HG02759 (cell line): ENCODE measurements at regions not wholly inside any gene's neighbourhood (a gene's known extent, or its start where the extent isn't known, plus 50 kb on each side); places are given as distances from the start of the nearest gene placed in this dataset.

Source experiments
- ATAC-seq: cut with Tn5 transposase; IDR thresholded peaks from one replicate; pipeline ENCODE4 v1.9.1; 2021; ENCODE audit warnings: mild to moderate bottlenecking, moderate library complexity; ENCODE audit not compliant: unreplicated experiment

- no peak for ATAC-seq
Observed at GRCh38 chr10:10544890-10545289, 472.8 kb upstream of the CELF2 start.

- no peak for ATAC-seq
Observed at GRCh38 chr10:10545771-10546170, 471.9 kb upstream of the CELF2 start.

- no peak for ATAC-seq
Observed at GRCh38 chr10:10551596-10552301, 465.9 kb upstream of the CELF2 start.

GRCh38 chr10:10552948-10553347, 464.7 kb upstream of the CELF2 start:
- ATAC-seq, result peak; percentile 56

- no peak for ATAC-seq
Observed at GRCh38 chr10:10564081-10564794, 453.4 kb upstream of the CELF2 start.

- no peak for ATAC-seq
Observed at GRCh38 chr10:10576937-10577336, 440.7 kb upstream of the CELF2 start.

- ATAC-seq, result no peak
Observed at GRCh38 chr10:10579709-10580108, 438.0 kb upstream of the CELF2 start.

- no peak for ATAC-seq
Observed at GRCh38 chr10:10584161-10584560, 433.5 kb upstream of the CELF2 start.

GRCh38 chr10:10587744-10588393, 429.8 kb upstream of the CELF2 start:
- no peak for ATAC-seq

GRCh38 chr10:10589540-10590303, 427.9 kb upstream of the CELF2 start:
- ATAC-seq, result peak; percentile 75

GRCh38 chr10:10591715-10592341, 425.8 kb upstream of the CELF2 start:
- ATAC-seq, result no peak

- ATAC-seq, result no peak
Observed at GRCh38 chr10:10596256-10596655, 421.4 kb upstream of the CELF2 start.

- peak; percentile 54 for ATAC-seq
Observed at GRCh38 chr10:10598297-10598696, 419.4 kb upstream of the CELF2 start.

- no peak for ATAC-seq
Observed at GRCh38 chr10:10600004-10600403, 417.7 kb upstream of the CELF2 start.

- ATAC-seq, result no peak
Observed at GRCh38 chr10:10605551-10606081, 412.1 kb upstream of the CELF2 start.

GRCh38 chr10:10609379-10609955, 408.2 kb upstream of the CELF2 start:
- no peak for ATAC-seq

GRCh38 chr10:10610171-10610570, 407.5 kb upstream of the CELF2 start:
- ATAC-seq, result no peak

GRCh38 chr10:10612151-10612550, 405.5 kb upstream of the CELF2 start:
- no peak for ATAC-seq

GRCh38 chr10:10613656-10614244, 403.9 kb upstream of the CELF2 start:
- no peak for ATAC-seq

GRCh38 chr10:10617686-10618085, 400.0 kb upstream of the CELF2 start:
- no peak for ATAC-seq
